HCEC 1CT (cell line): ENCODE measurements at regions not wholly inside any gene's neighbourhood (a gene's known extent, or its start where the extent isn't known, plus 50 kb on each side); places are given as distances from the start of the nearest gene placed in this dataset.
"Not testable (repeated sequence)": the region's sequence is repeated elsewhere in the genome, so short reads cannot be mapped to it uniquely, and the experiment has no call there.

ENCODE experiments used
- DNase-seq: peaks from one replicate; pipeline ENCODE4 v3.0.0-alpha.2; 2017

DNA sequence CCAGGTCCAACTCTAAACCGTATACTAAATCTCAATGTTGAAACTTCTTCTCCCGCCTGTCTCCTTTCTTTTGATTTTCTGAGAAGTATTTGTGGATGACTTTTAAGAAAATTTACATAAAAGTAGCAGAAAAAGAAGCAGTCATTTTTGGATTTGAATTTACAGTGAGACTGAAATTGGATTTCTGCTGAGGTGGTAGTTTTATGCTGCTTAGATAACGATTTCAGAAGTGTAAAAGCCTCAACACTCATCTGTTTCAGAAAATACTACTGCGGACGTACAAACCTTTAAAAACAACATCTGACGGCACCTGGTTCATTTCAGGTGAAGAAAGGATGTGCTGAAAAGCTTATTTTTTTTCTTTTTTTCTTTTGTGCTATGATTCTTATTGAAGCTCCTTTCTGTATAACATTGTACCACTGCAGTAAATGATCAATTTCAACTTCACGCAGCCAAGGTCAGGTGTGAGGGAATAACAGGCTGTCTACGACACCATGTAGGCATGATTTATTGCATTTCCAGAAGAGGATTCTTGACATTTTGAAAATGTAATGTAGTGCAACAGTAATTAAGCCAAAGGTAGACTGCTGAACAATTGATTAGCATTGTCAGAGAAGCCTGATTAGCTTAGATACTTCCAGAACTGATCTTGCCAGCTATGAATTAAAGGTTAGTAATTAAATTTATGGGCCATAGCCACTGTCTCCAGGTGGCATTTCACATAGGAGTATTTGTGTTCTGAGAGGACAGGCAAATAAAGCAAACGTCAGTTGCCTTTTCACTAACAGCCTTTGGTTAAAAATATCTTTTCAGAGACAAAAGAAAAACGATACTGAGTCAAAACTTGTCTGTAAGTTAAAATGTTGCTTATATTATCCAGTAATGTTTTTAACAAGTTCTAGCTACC lies 134.6 kb upstream of the KBTBD8 start:
- no peak for DNase-seq

DNA sequence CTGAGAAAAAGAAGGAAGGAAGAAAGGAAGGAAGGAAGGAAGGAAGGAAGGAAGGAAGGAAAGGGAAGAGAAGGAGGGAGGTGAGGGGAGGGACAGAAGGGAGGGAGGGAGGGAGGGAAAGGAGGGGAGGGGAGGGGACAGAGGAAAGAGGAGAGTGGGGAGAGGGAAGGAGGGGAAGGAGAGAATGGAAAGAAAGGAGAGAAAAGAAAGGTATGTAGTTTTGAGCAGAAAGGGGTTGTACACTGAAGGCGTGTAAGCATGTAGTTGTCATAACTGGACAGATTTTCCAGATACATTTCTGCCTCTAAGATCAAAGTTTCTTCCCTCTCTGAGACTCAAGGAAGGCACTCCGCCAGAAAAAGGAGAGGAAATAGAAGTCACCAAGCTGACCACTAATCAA lies 113.4 kb upstream of the KBTBD8 start:
- DNase-seq: no peak

DNA sequence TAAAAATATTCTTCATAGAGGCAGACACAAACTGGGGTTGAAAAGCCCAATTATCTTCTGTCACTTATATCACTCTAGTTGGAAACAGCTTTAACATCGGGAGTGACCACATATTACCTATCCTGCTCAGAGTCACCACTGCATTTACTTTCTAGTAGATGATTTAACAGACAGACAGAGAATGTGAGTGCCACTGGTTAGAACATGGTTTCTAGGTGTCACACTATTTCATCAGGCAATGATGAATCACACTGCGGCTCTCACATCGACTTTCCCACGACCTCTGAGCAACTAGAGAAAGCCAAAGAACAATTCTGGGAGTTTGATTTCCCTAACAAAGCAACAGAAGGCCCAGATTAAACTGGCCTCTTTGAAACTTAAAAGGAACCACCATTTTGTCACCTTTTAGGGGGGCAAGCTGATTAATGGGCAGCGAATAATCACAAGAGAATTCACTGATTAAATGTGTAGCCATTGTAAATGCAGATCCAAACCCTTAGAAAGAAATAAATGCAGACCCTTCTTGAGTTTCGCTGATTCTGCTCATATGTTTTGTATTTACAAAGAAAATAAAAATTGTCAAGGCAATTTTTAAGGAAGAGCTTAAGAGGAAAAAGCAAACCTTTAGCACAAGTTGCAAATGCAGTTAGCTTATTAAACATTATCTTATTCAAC lies 112.6 kb upstream of the KBTBD8 start:
- DNase-seq: no peak

DNA sequence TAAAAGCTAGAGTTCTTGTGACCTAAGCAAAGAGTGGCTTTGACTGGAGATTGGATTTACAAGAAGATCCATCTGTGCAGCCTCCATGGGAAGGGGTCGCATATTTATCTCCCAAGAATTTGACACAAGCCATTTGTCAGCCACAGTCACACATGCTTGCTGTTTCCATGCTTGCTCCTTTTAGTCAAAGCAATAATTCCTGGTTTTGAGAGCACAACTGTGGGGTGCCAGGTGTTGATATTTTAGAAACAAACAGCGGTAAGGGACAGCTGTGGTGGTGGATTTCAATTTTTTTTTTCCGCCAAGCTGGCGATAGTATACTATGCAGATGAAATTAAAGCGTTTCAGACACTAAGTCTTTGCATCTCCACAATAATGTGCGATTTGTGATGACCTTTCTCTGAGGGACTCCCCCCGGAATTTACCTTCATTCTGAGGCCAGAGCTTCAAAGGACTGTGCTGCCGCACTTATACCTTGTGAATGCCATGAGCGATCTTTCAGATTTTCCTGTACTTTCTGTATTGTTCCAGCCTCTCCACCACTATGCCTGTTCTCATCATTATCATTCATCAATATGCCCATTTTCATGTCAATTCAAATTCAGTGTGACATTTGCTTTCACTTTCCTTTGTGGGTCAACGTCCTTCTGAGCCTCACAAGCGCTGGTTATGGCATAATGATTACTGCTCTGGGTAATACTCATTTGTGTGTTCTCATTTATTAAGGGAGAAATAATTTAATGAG lies 108.2 kb upstream of the KBTBD8 start:
- no peak for DNase-seq

DNA sequence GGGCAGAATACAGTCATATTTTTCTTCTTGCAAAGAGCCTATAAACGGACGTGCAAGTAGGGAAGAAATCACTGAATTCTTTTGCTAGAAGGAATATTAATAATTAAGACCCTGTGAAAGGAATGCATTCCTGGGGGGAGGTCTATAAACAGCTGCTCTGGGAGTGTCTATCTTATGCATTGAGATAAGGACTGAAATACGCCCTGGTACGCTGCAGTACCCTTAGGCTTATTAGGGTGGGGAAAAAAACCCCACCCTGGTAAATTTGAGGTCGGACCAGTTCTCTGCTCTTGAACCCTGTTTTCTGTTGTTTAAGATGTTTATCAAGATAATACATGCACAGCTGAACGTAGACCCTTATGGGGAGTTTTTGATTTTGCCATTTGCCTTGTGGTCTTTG lies 100.0 kb upstream of the KBTBD8 start:
- no peak for DNase-seq

DNA sequence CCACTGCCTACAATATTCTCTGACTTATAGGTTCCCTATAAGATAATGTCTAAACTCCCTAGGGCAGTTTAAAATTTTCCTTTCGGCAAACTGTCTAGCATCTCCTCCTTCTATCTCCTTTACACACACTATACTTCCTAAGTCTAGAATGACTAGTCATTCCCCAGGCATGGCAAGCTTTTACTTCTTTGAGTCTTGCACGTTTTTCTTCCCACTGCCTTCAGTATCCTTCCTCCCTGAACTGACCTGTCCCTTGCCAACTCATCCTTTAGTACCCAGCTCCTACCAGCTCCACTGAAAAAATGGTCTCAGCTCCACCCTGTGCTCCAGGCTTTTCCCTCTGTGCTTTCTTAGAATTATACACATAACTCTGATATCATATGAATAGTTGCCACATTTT lies 93.8 kb upstream of the KBTBD8 start:
- DNase-seq: no peak

DNA sequence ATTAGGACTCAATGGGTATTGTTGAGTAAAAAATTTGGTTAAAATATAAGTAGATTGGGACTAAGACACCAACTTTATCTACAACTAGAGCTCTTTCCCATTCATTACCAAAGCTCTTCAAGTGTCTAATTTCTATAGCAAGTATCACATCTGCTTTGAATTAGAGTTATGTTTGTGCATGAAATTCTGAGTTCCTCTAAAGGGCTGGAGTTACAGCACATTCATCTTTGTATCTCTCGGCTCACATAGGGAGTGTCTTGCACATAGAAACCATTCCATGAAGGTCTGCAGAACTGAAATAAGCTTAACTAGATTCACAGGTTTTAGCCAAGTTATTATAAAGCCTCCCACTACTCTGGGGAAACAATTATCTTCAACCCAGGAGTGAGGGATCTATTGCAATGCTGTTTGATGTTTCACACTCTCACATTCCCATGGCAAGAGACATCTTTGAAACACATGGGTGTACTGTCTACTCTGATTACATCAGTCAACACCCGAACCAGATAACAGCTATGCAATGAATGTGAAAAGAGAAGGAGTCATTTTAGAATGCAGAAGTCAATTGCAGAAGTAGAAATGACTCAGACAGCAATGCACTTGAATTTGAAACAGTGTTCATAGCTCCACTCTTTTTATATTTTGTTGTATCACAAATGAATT lies 93.1 kb upstream of the KBTBD8 start:
- DNase-seq: peak; percentile 24

DNA sequence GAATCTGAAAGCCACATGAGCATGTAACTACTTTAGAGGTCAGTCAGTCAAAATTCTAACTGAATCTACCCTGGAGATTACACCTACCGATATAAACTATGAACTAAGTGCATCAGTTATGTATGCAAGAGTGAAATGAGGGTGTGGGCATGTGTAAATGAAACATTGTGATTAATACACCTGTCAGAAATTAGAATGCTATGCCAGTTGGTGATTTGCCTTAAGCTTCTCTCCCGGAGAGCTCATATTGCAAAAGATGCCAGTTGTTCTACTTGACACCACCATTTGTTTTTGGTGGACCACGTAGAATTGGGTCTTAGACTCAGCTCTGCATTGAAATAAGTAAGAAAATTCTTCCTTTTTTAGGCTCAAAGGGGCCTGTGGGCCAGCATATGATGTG lies 91.0 kb upstream of the KBTBD8 start:
- DNase-seq: no peak

DNA sequence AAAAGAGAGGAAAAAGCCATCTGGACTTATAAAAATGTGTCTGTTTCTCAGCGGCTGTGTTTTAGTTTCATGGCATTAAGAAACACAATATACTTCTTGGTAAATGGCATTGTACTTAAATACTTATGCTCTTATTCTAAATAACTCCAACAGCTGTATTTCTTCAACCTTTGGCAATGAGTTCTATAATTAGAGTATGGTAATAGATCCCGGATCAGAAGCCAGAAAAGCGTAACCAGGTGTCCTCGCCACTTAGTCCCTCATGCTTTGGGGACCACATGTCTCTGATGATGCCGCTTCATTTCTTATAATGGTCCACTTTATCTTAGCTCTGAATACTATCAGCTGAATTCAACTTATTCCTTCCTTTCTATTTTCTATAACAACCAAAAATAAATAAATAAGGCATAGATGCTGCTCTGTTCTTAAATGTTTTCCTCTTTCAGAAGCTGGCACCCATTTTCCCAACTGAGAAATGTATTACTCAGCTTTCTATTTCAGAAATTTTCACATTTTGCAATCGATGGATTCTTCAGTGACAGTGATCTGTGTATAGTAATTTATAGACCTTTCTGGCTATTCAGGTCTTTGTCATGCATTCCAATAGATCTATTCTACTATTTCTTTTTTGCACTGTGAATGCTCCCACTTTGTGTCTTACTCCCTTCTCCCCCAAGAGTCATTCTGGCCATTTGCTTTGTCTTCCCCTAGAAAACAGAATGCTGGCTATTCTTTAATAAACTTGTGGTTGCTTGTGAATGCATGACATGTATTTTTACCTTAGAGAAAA lies 87.6 kb upstream of the KBTBD8 start:
- DNase-seq: peak; percentile 40

DNA sequence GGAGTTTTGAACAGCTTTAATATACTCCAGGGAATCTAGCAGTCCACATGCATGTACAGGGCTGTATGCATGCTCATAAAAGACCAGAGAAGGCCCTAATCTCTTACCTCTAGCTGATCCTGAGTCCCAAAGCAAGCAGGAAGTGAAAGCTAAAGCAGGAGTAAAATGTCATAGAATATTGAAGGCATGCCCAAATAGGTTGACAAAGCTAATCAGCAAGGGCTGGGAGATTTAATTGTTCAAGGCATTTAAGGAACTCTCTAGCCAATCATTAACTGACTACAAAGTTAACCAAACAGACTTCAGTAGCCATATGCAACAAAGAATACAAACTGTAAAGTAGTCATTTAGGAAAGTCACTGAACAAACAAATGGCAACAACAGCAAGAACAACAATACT lies 85.8 kb upstream of the KBTBD8 start:
- DNase-seq: no peak

DNA sequence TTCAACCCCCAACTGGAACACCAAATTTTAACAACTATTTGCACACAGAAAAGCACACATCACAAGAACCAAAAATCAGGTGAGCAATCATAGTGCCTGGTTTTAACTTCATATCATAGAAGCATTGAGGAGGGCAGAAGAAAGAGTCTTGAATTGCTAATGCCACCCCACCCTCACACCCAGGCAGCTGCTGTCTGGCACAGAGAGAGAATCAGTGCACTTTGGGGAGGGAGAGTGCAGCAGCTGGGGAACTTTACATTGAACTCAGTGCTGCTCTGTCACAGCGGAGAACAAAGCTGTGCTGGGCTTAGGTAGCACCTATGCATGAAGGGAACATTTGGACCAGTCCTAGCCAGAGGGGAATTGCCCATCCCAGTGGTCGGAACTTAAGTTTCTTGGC lies 76.0 kb upstream of the KBTBD8 start:
- no peak for DNase-seq

DNA sequence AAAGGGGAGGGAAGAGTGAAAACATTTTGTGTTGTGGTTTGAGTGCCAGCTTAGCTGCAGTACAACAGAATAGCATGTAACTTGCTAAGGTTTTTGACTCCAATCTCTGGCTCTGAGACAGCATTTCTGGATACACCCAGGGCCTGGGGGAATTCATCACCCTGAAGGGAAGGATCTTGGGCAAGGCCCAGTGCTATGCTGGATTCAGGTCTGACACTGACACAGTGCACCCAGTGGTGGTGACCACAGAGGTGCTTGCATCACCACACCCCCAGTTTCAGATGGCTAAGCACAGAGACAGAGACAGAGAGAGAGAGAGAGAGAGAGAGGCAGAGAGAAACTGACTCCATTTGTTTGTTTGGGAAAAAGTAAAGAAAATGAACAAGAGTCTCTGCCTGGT lies 74.1 kb upstream of the KBTBD8 start:
- no peak for DNase-seq

DNA sequence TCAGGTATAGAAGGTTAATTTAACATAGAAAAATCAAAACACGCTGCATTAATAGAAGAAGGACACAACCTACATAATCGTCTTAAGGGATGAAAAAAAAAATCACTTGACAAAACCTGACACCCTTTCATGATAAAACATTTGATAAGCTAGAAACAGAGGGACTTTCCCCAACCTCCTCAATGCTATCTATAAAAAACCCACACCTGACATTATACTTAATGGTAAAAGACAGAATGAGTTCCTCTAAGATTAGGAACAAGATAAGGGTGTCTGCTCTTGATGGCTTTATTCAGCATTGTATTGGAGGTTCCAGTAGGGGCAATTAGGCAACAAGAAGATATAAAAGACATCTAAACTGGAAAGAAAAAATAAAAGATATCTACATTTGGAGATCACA lies 69.9 kb upstream of the KBTBD8 start:
- no peak for DNase-seq

DNA sequence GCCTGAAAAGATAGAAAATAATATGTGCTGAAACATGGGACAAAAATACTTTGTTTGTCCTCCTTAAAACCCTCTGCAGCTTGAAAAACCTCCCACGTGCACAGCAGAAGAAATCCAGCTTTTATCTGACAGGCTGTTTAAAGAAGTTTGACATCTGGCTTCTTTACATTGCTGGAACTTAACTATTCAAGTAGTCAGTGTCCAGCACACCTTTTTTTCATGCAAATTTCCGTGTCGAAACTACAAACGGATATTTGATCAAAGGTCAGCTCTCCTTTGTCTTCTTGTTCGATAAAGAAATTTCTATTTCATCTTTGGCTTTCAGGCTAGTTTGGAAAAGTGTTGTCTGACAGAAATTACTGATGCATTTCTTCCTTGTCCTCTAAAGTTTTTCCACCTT lies 66.8 kb upstream of the KBTBD8 start:
- DNase-seq: no peak

DNA sequence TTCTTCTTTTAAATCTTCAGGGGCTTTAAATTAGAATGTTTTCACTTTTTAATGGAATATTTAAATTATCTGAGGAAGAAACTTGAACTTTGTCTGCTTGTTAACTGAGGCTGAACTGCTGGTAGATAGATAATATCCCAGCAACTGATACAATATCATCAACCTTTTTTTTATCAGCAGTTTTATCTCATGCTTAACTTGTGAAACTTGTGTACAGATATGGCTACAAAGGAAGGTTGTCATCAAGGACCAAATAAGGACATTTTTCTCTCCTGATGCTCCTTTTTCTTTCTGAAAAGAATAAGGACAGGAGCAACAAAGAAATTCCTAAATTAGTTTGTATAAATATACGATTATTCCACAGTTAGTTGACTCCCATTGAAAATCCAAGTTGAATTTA lies 66.4 kb upstream of the KBTBD8 start:
- DNase-seq: no peak

DNA sequence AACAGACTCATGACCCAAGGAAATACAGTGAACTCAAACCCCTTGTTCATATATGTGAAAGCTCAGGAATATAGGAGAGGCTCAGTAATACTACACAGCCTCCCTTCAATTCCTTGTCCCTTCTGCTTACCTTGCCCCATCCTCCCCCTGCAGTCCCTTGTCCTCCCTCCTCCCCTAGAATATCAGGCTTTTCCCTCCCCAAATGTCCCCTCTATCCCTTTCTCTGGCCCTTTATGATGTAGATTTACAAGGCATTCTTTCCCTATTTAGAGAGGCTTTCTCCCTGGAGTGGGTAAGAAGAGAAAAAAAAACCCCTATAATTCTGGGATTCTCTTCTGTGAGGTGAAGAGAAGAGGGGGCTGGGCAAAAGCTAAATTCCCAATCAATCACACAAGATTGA lies 64.9 kb upstream of the KBTBD8 start:
- no peak for DNase-seq

DNA sequence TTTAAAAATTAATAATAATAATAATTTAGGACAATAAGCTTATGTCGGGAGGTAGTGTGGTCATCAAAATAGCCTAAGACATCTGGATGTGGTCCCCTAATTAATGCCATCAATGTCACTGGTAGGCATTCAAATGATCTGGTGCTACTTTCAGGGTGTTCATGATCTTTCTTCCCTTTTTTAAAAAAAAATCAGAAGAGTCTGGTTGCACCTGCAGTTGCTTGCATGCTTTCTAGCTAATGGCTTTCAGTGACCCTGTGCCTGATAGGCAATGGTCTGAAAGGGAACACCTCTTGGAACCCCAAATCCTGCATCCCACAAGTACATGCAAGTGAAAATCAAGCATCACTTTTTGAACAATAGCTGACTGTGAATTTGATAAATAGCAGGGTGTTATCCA lies 64.1 kb upstream of the KBTBD8 start:
- no peak for DNase-seq

DNA sequence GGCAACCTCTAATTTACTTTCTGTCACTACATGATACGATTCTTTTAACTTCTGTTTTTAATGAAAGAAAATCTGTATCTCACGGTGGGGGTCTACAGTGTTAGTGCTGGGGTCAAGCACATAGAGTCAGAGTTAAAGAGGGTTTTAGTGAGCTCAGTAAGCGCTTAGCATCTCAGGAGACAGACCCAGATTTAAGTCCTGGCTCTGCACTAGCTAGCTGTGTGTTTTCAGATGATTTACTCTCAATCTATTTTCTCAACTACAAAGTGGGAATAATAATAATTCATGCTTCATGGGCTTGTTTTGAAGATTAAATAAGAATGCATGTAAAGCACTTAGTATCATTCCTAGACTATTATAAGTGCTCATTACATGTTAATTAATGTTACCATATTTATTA lies 63.4 kb upstream of the KBTBD8 start:
- no peak for DNase-seq

DNA sequence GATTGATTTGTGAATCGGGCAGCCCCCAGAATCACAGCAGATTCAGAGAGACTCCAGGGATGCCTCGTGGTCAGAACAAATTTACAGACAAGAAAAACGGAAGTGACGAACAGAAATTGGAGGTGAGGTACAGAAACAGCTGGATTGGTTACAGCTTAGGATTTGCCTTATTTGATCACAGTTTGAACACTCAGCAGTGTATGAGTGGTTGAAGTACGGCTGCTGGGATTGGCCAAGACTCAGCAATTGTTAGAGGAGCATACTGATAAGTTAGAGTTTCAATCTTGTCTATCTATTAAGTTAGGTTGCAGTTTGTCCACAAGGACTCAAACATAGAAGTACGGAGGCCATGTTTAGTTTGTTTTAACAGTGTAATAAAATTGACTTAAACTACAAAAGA lies 61.1 kb upstream of the KBTBD8 start:
- DNase-seq: not testable (repeated sequence)

DNA sequence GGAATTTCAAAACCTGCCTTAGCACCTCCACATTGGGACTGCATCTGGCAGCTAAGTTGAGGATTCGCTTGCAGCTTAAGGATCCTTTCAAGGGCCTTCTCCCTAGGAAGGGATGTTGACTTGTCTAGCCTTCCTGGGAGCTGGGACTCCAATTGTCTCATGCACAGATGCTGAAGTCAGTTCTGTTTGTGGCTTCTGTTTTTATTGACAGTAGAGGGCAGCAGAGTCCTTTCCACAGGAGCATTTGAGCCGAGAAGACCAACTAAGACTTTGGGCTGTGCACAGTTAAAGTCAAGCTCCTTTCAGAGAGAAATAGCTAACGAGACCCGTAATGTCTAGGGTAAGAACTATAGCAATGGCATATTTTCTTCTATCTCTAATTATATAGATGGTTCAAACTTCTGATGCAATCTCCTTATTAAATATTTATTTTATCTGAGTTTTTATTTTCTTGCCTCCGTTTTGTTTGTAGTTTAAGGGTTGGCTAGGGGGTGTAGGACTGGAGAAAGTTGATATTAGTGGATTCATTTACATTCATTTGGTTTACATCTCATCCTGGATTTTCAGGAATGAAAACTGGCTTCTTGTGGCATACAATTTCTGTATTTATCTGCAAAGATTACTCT lies 59.7 kb upstream of the KBTBD8 start:
- peak; percentile 65 for DNase-seq

DNA sequence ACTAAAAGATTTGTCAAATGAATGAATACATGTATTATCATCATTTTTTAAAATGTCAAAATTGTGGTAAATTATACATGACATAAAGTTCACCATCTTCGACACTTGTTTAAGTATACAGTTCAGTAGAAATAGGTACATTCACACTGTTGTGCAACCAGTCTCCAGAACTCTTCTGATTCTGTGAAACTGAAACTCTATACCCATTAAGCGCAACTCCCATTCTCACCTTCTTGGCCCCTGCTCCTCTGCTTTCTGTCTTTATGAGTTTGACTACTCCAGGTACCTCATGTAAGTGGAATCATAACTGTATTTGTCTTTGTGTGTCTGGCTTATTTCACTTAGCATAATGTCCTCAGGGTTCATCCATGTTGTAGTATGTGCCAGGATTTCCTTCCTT lies 50.1 kb upstream of the KBTBD8 start:
- DNase-seq: no peak
